Activated T-cell treated with anti-CD3 and anti-CD28 coated beads, Interleukin-2, amount 50 U/mL, for 1 hour (primary cell): ENCODE measurements at regions not wholly inside any gene's neighbourhood (a gene's known extent, or its start where the extent isn't known, plus 50 kb on each side); places are given as distances from the start of the nearest gene placed in this dataset.

Experiments used
- DNase-seq: peaks from one replicate; pipeline ENCODE4 v3.0.0-alpha.2; 2020

DNA sequence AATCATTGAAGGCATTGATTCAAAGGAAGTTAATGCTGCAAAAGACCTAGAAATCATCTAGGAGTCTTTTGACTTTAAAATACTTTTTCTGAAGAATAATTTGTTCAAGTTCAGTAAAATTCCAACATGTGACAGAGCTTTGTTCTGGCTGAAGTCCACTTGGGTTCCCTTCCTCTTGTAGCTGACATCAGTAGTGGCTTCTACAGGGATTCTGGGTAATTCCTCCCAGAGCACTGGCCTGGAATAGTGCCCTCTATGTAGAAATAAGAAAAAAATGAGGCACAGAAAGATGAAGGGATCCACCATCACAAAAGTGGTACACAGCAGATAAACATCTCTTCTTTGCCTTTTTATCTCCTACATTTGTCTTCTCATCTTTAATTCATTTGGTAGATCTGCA lies 548.1 kb downstream of the LTN1 start:
- DNase-seq = no peak

DNA sequence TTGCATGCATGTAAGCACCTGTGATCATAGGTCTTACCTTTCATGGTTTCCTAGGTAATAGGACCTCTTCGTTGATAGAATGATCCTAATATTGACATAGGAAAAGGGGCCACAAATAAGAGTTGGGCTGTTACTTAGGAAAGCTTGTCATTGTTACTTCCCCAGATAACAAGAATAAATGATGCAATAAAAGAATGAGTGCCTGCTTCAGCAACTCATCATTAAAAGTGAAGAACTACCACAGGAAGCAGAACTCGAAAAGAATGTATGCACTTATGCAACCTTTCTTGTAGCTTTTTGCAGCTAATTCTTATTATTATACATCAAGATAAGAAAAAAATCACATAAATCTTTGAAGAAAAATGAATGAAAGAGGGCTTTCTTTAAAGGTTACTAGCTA lies 548.6 kb downstream of the LTN1 start:
- no peak for DNase-seq

DNA sequence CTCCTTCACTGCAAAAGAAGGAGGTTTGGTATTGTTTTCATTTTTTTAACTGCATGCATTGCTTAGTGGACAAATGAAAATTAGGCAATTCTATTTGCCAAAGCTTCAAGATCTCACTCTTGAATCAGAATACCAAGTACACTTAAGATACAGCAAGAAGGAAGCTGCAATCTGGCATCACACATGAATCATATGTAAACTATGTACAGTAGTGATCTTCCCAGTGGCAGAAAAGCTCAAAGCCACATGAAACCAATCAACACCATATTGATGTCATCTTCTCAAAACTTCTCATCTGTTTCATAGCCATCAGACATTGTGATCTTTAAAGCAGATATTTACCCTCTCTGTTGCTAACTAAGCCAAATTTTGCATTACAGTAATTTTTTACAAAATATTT lies 550.1 kb downstream of the LTN1 start:
- DNase-seq = no peak

DNA sequence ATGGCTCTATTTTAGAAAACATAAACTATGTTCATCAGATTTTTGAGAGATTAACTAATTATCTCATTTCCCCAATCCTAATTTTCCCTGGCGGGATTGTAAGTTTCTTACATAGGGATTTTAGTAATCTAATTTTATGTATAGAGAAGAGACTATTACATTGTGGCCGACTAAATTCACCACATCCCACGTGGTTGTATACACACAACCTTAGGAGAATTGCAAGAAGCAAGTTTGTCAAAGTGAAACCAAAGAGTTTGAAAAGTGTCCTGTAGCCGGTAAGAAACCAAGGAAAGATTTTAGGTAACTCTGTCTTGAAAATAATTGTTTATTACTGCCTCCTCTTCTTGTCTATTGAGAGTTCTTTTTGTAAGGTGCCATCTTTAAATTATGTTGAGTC lies 550.6 kb downstream of the LTN1 start:
- no peak for DNase-seq

DNA sequence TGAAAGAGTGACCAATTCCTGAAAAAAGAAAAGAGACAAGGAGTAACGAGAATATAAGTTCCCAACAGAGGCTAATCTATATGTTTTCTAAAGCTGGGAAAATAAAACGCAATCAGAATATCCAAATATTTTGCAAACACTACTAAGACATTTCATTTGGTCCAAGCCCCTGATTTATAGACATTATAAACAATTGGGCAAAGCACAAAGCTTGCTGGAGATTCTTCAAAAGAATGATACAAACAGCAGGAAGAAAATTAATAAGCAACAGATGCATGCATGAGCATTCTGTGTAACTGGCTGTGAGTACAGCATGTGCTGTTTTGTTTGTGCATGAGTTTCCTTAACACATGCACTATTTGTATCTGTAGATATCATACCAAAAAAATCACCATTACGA lies 552.9 kb downstream of the LTN1 start:
- DNase-seq = no peak

DNA sequence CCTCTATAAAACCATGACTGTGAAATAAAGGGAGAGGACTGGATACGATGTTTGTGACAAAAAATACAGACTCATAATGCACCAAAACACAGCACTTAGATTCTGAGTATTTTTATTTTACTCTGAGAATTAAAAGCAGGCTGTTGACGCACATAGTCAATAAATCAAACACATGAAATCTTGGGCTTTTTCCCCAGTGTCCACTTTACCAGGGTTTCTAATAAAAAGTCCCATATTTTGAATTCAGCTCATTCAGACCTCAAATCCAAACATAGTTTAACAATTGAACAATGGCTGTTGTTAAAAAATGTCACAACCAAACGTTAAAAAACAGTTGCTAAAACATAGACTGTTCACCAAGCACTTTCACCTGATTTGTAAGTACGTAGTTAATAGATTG lies 553.4 kb downstream of the LTN1 start:
- DNase-seq = no peak

DNA sequence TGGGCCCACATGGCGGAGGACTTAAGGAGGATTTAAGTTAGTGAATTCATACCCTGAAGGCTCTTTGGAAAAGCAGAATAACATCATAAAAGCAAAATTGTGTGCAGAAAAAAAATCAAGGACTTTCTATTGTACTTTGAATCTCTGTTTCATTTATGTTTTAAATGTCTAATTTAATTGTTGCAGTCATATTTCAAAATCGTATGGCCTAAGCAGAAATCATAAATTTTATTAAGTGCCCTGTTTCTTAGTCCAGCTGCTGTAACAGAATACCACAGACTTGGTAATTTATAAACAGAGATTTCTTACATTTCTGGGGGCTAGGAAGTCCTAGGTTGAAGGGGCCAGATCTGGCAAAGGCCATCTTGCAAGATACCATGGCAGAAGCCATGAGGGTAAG lies 555.6 kb downstream of the LTN1 start:
- DNase-seq = no peak

DNA sequence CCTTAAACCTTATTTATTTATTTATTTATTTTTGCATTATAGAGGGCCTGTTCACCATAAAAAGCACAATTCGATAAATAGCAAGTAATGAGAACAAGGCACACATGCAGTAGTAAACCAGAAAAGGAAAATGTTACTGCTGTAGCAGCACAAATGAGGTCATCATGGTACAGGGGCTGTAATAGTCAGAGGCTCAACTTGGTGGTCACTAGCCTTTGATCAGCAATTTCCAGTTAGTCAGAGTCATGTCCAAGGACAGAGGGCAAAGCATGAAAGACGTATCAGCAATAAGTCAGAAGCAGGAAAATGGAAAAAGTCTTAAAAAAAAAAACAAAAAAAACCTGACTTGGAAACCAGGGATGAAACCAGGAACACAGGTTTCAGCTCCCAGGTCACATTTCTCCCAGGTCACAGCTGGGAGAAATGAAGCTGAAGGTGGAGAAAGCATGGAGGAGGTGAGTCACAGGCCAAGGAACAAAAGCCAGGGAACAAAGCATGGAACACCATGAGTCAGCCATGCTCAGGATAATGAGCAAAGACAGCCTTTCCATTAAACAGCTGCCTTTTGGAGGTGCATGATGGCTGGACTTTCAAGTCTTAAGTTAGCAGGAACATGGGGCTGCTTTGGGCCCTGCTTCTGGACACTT lies 556.3 kb downstream of the LTN1 start:
- DNase-seq = no peak

DNA sequence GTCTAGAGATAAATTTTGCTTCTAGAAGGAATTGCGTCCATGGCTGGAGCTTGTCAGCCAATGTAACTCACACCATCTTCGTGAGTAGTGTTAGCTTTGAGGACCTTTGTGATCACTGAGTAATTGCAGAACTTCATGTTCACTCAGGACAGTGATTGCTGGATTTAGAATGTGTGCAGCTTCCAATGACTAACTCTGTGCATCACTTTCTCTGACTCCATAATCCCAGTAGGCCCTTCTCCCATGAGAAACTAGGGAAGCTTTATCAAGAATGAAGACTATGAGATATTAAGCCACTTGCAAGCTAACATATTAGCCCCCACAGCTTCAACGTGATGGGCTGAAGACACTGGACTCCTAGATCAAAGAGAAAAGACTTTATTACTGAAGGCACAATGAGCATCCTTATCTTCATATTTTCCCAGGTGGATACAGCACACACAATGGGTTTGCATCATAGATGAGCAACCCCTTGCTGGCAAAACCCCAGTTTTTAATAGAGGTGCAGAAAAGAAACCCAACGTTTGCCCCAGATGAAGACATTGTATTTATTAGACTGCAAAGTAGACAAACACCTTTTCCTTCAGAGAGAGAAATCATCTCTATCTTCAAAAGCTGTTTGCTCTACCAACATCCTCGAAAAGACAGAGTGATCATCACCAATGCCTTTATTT lies 561.0 kb downstream of the LTN1 start:
- DNase-seq = no peak

DNA sequence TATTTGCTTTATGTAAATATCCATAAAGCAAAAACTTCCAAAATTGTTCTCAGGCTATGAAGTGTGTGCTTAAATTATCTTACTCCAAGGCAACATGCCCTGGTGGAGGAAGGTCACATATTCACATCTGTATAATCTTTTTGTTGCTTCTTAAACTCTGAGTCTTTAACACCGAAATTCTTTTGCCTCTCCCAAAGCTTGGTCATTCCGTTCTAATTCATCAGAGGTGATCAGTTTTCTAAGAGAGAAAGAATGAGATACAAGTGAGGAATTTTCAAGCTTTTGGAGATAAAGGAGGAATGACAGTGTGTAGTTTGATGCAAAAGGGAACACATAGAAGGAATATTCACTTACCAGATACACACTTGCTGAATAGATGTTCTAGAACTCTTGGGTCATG lies 561.7 kb downstream of the LTN1 start:
- DNase-seq = no peak

DNA sequence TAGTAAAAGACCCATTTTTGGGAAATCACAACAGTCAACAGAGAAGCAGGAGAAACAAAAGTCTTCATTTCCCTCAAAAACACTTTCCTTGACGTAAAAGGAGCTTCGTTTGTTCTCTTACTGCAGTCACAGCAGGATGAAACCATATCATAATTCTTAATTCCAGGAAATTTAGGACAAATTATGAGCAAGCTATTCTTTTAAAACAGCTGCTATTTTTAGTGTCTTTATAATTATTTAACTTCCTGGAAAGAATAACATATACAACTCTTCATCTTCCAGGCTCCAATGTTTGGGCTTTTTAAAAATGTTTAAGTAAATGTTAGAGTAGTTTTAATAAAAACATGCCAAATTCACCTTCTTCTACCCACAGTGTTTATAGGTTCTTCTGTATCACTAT lies 563.5 kb downstream of the LTN1 start:
- DNase-seq = no peak

DNA sequence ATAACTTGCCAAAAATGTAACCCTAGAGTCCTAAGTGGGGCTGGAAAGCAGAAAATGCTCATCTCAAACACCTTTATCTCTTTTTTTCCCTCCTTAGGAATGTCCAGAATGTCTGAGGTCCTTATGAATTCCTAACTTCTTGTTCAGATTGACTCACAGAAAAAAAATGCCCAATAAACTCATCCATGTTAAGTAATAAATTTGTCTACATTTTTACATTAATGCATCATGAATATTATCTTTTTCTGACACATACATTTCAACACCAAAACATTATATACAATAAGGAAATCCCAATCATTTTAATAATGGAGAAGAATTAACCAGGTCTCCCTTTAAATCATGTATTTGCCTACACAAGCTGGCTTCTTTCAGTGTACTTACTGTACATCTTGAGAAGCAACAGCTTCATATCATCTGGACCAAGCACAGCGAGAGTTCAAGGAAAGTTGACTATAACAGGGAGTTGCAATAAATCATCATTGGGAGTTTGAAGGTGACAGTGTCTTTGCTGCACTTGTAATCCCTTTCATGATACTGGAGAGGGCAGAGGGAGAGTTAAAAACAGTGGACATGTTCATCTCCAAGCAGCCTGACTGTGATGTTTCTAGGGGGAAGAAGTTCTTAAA lies 565.2 kb downstream of the LTN1 start:
- DNase-seq = no peak

DNA sequence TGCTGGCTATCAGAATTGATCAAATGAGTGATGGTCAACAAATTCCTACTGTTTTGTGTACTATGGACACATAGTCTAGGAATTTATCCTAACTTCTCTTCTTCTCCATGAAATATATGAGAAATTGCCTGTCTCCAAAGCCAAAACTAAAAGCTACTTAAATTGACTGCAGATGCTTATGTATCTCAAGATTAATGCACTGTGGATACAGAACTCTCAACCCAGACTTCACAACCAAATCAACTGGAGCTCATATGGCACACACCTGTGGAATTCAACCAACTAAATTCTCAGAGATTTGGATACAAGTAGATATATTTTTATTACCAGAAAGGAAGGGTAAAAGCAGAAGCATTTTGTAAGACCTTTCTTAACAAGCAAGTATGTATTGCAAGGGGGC lies 566.1 kb downstream of the LTN1 start:
- no peak for DNase-seq

DNA sequence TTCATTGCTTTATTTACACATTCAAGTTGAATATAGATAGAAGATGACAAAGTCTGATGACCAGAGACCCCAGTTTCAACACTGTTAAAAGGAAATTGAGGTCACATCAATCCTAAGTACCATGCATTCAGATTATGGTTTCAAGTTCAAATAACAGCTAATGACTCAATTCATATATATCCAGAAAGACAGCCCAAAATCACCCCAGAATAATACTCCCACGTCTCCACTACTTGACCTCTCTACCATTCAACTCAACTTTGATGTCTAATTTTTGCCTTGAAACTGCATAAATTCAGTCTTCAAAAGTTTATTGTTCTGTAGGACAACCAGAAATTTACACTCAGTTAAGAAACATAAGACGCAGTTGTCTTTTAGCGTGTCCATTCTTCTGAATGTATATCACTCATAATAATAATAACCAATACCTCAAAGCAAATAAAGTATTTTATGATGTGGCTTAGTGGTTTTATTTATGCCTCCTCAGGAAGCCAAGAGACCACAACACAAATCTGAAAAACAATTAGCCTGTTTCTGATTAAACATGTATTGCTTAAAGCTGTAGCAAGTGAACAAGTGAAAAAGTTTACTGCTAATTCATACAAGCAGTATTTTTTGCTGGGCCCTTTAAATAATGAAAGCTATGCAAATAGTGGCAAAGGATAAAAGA lies 569.0 kb downstream of the LTN1 start:
- no peak for DNase-seq

DNA sequence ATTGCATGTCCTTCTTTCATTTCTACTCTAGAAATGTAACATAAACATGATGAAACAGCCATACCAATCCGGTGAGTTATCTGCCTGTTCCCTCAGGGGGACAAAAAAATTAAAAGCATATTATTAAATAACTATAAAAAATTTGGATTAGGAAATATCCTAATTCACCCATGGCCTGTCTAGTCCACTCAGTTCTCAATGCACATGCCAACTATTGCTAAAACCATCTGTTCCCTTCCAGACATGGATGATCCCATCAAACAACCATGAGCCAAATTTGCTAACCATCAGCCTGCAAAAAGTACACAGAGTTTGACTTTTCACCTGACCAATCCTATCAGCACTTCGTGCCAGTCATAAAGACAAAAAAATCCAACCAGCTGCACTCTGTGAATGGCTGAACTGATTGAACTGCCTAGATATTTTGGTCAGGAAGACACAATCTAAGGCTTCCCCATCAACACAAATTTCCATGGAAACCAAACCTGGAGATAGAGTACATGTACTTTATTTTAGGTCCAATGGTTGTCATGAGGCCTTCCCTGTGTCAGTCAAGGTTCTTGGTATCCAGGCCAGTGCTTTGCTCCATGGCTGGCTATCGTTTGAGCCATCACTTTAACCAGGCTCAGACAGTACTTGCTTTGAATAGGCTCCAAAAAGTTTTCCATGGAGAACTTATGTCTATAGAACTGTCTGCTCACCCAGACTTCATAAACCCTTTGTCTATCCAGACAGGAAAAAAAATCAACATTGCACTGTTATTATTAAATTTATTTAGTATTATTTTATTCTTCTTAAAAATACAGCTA lies 570.8 kb downstream of the LTN1 start:
- DNase-seq = no peak

DNA sequence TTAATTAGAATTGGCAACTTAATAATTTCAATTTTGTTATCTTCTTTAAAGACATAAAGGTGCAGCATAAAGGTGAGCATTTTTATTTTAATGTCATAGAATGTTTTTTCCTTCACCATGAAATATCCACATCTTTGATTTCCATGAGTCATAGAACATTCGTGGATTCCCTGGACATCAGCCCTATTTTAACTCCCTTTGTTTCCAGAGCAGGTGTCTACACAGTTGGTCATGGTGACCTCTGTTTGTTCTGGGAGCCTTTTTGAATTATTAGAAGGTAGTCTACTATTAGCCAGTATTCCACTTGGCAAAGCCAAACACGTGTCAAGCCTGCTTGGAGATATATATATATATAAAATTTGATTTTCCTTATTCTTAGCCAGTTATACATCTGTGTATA lies 572.9 kb downstream of the LTN1 start:
- no peak for DNase-seq

DNA sequence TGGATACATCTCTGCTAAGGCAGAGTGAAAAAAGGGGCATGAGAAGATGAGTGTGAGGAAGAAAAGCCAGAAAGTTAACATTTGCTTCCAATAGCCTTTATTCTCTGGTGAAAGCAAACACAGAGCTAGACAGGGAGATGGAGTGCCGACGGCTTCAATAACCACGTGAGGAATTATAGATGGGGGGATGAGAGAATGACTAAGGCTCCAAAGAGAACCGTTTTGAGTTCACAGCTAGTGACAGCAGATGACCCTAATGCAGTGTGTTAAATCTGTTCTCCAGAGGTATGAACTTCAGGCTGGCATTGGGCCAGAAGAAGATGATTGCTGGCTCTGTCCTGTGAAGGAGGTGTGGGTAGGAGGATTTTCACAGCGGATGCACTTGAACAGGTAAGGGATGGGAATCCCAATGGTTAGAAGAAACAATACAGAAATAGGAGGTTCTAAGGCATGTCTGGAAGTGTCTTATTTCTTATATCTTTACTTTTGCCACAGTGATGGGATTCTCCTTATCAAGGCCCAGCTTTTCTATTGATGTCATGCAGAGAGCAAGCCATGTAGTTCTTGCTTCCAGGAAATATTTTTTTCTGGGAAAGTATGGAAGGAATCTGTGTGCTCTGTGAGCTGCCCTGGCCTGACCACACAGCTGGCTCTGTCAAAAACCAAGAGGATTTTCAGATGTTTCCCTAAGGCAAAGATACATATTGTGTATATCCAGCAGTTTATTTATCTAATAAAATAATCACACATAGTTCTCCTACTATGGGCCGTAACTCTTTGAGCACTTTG lies 573.8 kb downstream of the LTN1 start:
- DNase-seq = no peak

DNA sequence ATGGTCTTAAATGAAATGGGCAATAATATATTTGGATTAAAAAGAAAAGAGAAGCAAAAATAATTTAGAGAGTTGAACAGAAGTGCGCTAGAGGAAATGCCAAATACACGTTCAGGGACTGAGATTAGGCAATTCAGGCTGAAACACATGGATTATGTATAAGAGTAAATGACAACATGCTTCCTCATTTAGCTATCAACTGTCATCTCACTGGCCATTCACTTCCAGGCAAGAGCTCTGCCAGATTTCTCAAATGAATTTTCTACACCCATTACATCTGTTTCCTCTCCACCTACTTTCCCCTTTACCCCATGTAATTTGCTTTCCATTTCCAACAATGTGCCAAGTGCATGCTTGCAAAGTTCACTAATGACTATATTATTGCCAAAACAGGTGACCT lies 582.4 kb downstream of the LTN1 start:
- no peak for DNase-seq

DNA sequence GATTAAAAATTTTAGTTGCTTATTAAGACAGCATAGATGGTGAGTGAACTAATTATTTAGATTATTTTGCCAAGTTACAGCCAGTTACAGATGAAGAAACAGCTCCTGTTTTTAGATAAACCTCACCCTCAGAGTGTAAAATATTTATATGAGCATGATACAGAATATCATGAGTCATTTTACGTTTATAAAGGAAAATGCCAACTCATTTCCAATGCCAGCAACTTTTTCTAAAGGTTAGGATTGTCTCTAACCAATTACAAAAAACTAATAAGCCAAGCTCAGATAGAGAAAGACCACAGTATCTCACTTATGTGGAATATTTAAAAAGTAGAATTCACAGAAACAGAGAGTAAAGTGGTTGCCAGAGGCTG lies 590.1 kb downstream of the LTN1 start:
- no peak for DNase-seq

DNA sequence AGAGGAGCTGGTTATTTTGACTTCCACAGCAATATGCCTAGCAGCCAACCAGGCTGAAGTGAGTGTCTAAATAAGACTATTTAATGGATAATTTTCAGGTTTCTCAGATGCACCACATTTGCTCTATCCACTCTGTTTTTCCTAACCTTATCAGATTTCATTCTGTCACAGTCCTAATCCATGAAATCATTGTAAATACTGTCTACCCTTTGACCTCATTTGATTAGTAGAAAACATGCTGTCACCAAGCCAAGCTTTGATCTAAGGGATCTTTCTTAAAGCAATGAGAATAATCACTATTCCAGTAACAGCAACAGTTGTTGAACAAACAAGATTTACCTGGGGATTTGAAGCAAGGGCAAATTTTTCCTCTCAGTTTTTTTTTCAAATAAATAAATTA lies 595.6 kb downstream of the LTN1 start:
- DNase-seq = no peak

DNA sequence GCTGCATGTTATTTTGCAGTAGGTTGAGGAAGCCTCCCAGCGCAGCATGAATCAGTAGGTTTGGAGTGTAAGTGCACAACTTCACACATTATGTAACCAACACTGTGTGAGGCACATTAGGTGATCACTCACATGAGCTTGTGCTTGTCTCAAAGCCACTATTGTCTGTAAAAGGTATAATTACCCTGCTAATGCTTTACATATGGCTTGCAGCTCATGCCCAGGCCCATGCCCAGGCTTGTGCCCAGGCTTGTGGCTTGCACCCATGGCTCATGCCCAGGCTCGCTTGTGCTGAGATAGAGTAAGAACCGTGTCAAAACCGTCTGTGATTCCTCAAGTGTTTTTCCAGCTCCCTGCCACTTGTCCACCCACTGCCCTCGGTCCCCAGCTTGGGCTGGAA lies 596.3 kb downstream of the LTN1 start:
- no peak for DNase-seq

DNA sequence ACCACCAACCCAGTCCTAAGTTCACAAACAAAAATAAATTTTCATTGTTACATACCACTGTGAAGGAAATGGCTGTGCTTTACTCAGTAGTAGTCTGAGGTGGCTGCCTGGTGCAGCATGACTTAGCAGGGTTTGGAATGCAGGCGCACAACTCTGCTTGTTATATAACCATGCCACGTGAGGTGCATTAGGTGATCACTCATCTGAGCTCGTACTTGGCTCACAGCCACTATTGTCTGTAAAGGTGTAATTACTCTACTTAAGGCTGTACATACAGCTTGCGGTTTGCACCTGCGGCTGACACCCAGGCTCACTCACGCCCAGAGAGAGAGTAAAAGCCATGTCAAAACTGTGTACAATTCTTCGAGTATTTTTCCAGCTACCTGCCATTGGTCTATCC lies 599.4 kb downstream of the LTN1 start:
- no peak for DNase-seq
